ENCODE measurements at regions not wholly inside any gene's neighbourhood (a gene's known extent, or its start where the extent isn't known, plus 50 kb on each side); places are given as distances from the start of the nearest gene placed in this dataset.

DNA sequence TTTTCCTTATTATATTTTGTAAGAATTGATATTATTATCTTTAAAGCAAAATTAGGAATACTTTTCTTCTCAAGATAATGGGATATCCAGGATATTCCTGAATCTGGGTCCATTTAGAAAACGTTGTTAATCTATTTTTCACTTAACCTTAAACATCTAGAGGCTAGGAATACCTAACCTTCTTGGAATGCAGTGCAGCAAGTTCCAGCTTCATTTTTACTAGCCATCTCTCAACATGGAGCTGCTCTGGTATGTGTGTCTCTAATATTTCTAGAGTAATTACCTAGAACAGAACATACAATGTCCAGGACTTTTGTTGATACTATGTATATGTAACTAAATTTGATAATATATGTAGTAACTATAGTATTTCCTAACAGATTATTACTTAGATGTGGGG lies 87.8 kb upstream of the NLGN4Y start:
- no peaks in the 10 kb centered on the region for H3K27me3 Mint-ChIP-seq (ENCODE audit: low read depth)
- H3K9me3 Mint-ChIP-seq, result no peaks in the 10 kb centered on the region
- no peak overlapping the region for H3K4me3 Mint-ChIP-seq
- no peak for DNase-seq (ENCODE audit: low spot score)
- H3K27ac Mint-ChIP-seq, result no peak overlapping the region
- H3K36me3 Mint-ChIP-seq (ENCODE audit: low read depth), result no peaks in the 10 kb centered on the region
- H3K4me1 Mint-ChIP-seq (ENCODE audit: low read depth), result no peaks in the 10 kb centered on the region

DNA sequence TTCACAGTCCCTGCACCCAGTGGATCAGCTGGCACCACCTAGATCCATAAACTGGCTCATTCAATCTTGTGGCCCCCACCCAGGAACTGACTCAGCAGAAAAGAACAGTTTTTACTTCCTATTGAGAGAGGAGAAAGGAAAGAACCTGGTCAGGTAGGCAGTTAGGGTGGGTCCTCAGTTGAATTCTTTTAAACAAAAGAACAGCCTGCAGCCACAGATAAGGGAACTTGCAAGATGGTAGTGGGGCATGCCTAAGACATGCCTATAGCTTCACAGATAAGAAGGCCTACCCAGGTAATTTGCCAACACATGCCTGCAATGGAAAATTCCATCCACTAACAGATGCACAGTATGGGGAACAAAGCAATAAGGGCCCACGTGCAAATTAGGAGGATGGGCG lies 86.7 kb upstream of the NLGN4Y start:
- no peak overlapping the region for H3K27ac Mint-ChIP-seq
- no peak for DNase-seq (ENCODE audit: low spot score)
- H3K36me3 Mint-ChIP-seq (ENCODE audit: low read depth), result no peaks in the 10 kb centered on the region
- no peaks in the 10 kb centered on the region for H3K27me3 Mint-ChIP-seq (ENCODE audit: low read depth)
- H3K9me3 Mint-ChIP-seq, result no peaks in the 10 kb centered on the region
- no peaks in the 10 kb centered on the region for H3K4me1 Mint-ChIP-seq (ENCODE audit: low read depth)
- no peak overlapping the region for H3K4me3 Mint-ChIP-seq

DNA sequence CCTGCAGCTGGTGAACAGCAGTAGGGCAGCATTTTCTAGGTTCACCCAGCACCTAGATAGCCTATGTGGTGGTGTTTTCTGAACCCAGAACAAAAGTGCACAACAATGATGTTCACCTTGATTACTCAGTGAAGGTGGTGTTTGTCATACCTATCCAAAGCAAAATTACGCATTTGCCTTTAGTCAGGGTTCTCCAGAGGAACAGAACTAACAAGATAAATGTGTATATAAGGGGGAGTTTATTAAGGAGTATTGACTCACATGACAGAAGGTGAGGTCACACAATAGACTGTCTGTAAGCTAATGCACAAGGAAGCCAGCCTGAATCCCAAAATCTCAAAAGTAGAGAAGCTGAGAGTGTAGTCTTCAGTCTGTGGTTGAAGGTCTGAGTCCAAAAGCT lies 85.9 kb upstream of the NLGN4Y start:
- Mint-ChIP-seq H3K4me1 (ENCODE audit: low read depth) (no peaks in the 10 kb centered on the region), H3K4me3 (no peak overlapping the region), H3K27me3 (ENCODE audit: low read depth) (no peaks in the 10 kb centered on the region), H3K36me3 (ENCODE audit: low read depth) (no peaks in the 10 kb centered on the region), H3K9me3 (no peaks in the 10 kb centered on the region), H3K27ac (no peak overlapping the region)
- DNase-seq (ENCODE audit: low spot score), result no peak

DNA sequence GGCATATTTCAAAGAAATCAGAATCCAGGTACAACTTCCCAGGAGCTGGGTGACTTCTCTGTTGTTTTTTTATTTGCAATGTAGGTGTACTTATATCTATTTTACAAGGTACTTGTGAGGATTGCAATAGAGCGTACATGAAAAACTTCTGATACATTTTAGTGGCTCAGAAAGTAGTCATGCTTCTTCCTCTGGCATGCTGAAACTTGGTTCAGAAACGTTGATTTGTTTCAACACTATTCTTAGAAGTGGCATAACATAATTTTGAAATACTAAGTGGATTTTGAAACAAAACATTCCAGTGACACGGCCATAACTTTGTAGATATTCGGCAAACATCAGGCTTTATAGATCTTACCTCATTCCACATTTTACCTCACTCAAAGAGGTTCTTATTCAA lies 79.8 kb upstream of the NLGN4Y start:
- Mint-ChIP-seq H3K4me1 (ENCODE audit: low read depth) (no peaks in the 10 kb centered on the region), H3K36me3 (ENCODE audit: low read depth) (no peaks in the 10 kb centered on the region), H3K27me3 (ENCODE audit: low read depth) (no peaks in the 10 kb centered on the region), H3K9me3 (no peaks in the 10 kb centered on the region), H3K27ac (no peak overlapping the region), H3K4me3 (no peak overlapping the region)
- DNase-seq (ENCODE audit: low spot score), result no peak

DNA sequence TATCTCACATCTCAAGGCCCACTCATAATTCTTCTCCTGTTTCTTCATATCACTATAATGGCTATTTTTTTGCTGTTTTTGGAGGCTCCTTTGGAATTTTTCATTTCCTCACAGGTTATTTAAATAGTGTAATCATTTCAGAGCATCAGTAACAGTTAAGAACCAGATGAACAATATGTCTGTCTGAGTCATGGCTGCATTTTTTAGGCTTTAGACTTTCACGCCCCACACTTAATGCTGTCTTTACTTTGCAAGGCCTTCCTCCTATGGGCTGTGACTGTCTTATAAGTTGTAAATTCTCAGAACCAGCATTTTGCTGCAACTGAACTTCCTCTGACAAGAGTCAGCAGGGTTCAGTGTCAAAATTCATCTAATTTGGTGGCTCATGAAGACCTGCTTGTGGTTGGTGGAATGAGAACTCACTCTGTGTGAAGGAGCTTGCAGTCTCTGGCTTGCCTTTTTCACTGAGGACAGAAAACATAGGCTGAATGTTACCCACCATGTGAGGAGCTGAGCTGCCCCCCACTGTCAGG lies 56.1 kb upstream of the NLGN4Y start:
- Mint-ChIP-seq H3K9me3 (no peaks in the 10 kb centered on the region), H3K27me3 (ENCODE audit: low read depth) (no peaks in the 10 kb centered on the region)

DNA sequence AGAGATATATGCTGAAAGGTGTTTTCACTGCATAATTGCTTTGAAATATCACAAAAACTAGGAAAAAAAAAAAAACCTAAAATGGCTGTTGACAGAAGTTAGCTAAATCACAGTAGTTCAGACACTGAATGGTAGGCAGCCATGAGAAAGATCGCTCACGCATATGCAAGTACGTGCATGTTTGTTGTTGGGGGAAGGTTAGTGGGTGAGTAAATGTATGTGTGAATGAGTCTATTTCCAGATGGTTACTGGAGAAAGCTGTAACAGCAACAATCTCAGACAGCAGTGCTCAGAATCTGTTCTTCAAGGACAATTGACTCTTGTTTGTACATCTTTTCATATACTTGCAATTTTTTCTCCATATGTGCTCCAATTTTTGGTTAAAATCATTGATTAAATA lies 51.9 kb upstream of the NLGN4Y start:
- H3K4me1 Mint-ChIP-seq (ENCODE audit: low read depth), result no peaks in the 10 kb centered on the region
- H3K4me3 Mint-ChIP-seq, result no peak overlapping the region
- H3K9me3 Mint-ChIP-seq, result peaks cover 5% of the 10 kb centered on the region
- no peaks in the 10 kb centered on the region for H3K27me3 Mint-ChIP-seq (ENCODE audit: low read depth)
- no peak overlapping the region for H3K27ac Mint-ChIP-seq
- no peaks in the 10 kb centered on the region for H3K36me3 Mint-ChIP-seq (ENCODE audit: low read depth)
- no peak for DNase-seq (ENCODE audit: low spot score)

More for the DNA sequence above, 56.1 kb upstream of the NLGN4Y start:
- no peak overlapping the region for H3K4me3 Mint-ChIP-seq
- DNase-seq (ENCODE audit: low spot score), result no peak
- H3K4me1 Mint-ChIP-seq (ENCODE audit: low read depth), result no peaks in the 10 kb centered on the region
- H3K27ac Mint-ChIP-seq, result no peak overlapping the region
- H3K36me3 Mint-ChIP-seq (ENCODE audit: low read depth), result no peaks in the 10 kb centered on the region

DNA sequence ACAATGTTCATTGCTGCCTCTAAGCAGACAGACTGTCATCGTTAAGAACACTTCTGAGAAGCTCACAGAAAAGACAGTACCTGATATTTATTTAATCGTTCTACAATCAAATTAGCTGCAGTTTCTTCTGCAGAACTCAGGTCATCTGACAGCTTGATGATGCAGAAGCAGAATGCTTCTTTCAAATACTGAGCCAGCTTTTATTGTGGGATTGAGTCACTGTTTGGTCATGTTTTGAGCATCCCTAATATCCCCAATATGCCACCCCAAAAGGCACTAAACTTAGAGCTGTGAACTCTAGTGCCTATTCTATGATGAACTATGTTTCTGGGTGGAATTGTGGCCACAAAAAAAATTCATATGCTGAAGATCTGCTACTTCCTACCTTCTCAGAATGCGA lies 51.0 kb upstream of the NLGN4Y start:
- Mint-ChIP-seq H3K4me1 (ENCODE audit: low read depth) (no peaks in the 10 kb centered on the region), H3K9me3 (peaks cover 5% of the 10 kb centered on the region), H3K27ac (no peak overlapping the region), H3K36me3 (ENCODE audit: low read depth) (no peaks in the 10 kb centered on the region), H3K27me3 (ENCODE audit: low read depth) (no peaks in the 10 kb centered on the region), H3K4me3 (no peak overlapping the region)
- no peak for DNase-seq (ENCODE audit: low spot score)

Data from T-helper 2 cell treated with Interferon-gamma antibody and Interleukin-4, amounts not matched to agents 5 μg/mL and 100 μg/mL, for 36 hours (primary cell).